ENCODE measurements at regions not wholly inside any gene's neighbourhood (a gene's known extent, or its start where the extent isn't known, plus 50 kb on each side); places are given as distances from the start of the nearest gene placed in this dataset.

- no peak for DNase-seq (ENCODE audit: extremely low read depth, low read depth)
- H3K4me3 ChIP-seq (replicated peaks; ENCODE audit: low read depth, low read length) = no peak overlapping the region
- no peak for TF ChIP-seq CTCF (IDR thresholded peaks at IDR 0.05; ENCODE audit: low read depth, low read length, missing control alignments)
Measured at GRCh38 chrX:55142206-55142918, 53.5 kb downstream of the PAGE2 start.

- no peak for TF ChIP-seq CTCF (IDR thresholded peaks at IDR 0.05; ENCODE audit: low read depth, low read length, missing control alignments)
- no peak overlapping the region for H3K4me3 ChIP-seq (replicated peaks; ENCODE audit: low read depth, low read length)
- no peak for DNase-seq (ENCODE audit: extremely low read depth, low read depth)
Measured at GRCh38 chrX:55142919-55143310, 54.1 kb downstream of the PAGE2 start.

- no peak overlapping the region for H3K4me3 ChIP-seq (replicated peaks; ENCODE audit: low read depth, low read length)
- no peak for TF ChIP-seq CTCF (IDR thresholded peaks at IDR 0.05; ENCODE audit: low read depth, low read length, missing control alignments)
- no peak for DNase-seq (ENCODE audit: extremely low read depth, low read depth)
Measured at GRCh38 chrX:55143621-55144020, 54.8 kb downstream of the PAGE2 start.

- DNase-seq (ENCODE audit: extremely low read depth, low read depth) = no peak
- no peak overlapping the region for H3K4me3 ChIP-seq (replicated peaks; ENCODE audit: low read depth, low read length)
- TF ChIP-seq CTCF (IDR thresholded peaks at IDR 0.05; ENCODE audit: low read depth, low read length, missing control alignments) = no peak
Measured at GRCh38 chrX:55144697-55145096, 55.9 kb downstream of the PAGE2 start.

- TF ChIP-seq CTCF (IDR thresholded peaks at IDR 0.05; ENCODE audit: low read depth, low read length, missing control alignments) = no peak
- no peak overlapping the region for H3K4me3 ChIP-seq (replicated peaks; ENCODE audit: low read depth, low read length)
- DNase-seq (ENCODE audit: extremely low read depth, low read depth) = no peak
Measured at GRCh38 chrX:55149242-55149641, 60.4 kb downstream of the PAGE2 start.

GRCh38 chrX:55151199-55151598 is 62.4 kb downstream of the PAGE2 start:
- no peak overlapping the region for H3K4me3 ChIP-seq (replicated peaks; ENCODE audit: low read depth, low read length)
- no peak for DNase-seq (ENCODE audit: extremely low read depth, low read depth)
- no peak for TF ChIP-seq CTCF (IDR thresholded peaks at IDR 0.05; ENCODE audit: low read depth, low read length, missing control alignments)

GRCh38 chrX:55159551-55159950 is 60.6 kb upstream of the PAGE5 start:
- no peak overlapping the region; the same call in 1 of the 2 replicates for H3K4me3 ChIP-seq (replicated peaks; ENCODE audit: low read depth, low read length)
- no peak for DNase-seq (ENCODE audit: extremely low read depth, low read depth)
- TF ChIP-seq CTCF (IDR thresholded peaks at IDR 0.05; ENCODE audit: low read depth, low read length, missing control alignments) = no peak

All from HFF-Myc (cell line).